GM12891 (cell line): ENCODE measurements at regions not wholly inside any gene's neighbourhood (a gene's known extent, or its start where the extent isn't known, plus 50 kb on each side); places are given as distances from the start of the nearest gene placed in this dataset.

Experiments
- PAX5 ChIP-seq: IDR thresholded peaks from 2 replicates; pipeline ENCODE4 v1.6.1; 2011; ENCODE audit warnings: low read length, moderate library complexity, mild to moderate bottlenecking; ENCODE audit not compliant: insufficient read depth, severe bottlenecking
- POLR2A ChIP-seq: IDR thresholded peaks from 2 replicates; pipeline ENCODE4 v1.6.1; 2011; ENCODE audit warnings: low read depth, low read length, control low read depth
- POLR2AphosphoS5 ChIP-seq: IDR thresholded peaks from 2 replicates; pipeline ENCODE4 v1.6.1; 2011; ENCODE audit warnings: low read depth, low read length, control low read depth
- TAF1 ChIP-seq: IDR thresholded peaks from 2 replicates; pipeline ENCODE4 v1.6.1; 2011; ENCODE audit warnings: low read depth, low read length, control low read depth

DNA sequence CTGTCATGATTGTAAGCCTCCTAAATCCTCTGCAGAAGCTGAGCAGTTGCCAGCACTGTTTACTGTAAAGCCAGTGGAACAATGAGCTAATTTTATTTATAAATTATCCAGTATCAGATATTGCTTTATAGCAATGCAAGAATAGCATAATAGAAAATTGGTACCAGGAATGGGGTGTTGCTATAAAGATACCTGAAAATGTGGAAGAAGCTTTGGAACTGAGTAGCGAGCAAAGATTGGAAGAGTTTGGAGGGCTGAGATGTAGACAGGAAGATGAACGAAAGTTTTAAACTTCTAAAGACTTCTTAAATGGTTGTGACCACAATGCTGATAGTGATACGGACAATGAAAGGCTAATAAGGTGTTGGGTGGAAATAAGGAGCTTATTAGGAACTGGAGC is 917.4 kb upstream of the POT1 start:
- TF ChIP-seq TAF1: no peak
- no peak for TF ChIP-seq POLR2A
- no peak for TF ChIP-seq PAX5
- no peak for TF ChIP-seq POLR2AphosphoS5
